IMR-90 (cell line): ENCODE measurements at regions not wholly inside any gene's neighbourhood (a gene's known extent, or its start where the extent isn't known, plus 50 kb on each side); places are given as distances from the start of the nearest gene placed in this dataset.

Source experiments
- ATAC-seq: fragments of 200-7000 bp; cut with Tn5 transposase; 2 replicates; pipeline ENCODE4 v1.9.1; 2020; ENCODE audit warnings: low read depth, mild to moderate bottlenecking, moderate library complexity
- BruUV-seq: library from RNA; stranded (reverse); fragments of 400-500 nt; replicated peaks from 2 replicates; lab custom pipeline; 2021; lab: Mats Ljungman, UMichigan
- CTCF ChIA-PET: fragments of 300-600 bp; formaldehyde crosslinking; extraction: SDS; loops from one replicate; lab custom pipeline; 2021; ENCODE audit warnings: antibody characterized with exemption; lab: Yijun Ruan, JAX
- POLR2A ChIA-PET: fragments of 300-600 bp; sonication (Branson Sonifier 250); formaldehyde crosslinking; loops from one replicate; lab custom pipeline; 2022; ENCODE audit warnings: antibody characterized with exemption; ENCODE audit not compliant: unreplicated experiment; lab: Charles Lee
- DNase-seq: peaks from one replicate; pipeline ENCODE4 v3.0.0; 2013
- H2AFZ ChIP-seq: replicated peaks from 2 replicates; pipeline ENCODE3; 2013; ENCODE audit warnings: low read length, mild to moderate bottlenecking; ENCODE audit not compliant: poor library complexity
- H2AK5ac ChIP-seq: 2 replicates; pipeline ENCODE4 v1.6.1; 2013; ENCODE audit warnings: low read depth, low read length, inconsistent platforms
- H2AK9ac ChIP-seq: replicated peaks from 2 replicates; pipeline ENCODE3; 2013; ENCODE audit warnings: mild to moderate bottlenecking, low read depth, low read length, moderate library complexity; ENCODE audit not compliant: poor library complexity
- H2BK120ac ChIP-seq: 2 replicates; pipeline ENCODE4 v1.6.1; 2013; ENCODE audit warnings: low read depth, low read length, inconsistent platforms
- H2BK15ac ChIP-seq: 3 replicates; pipeline ENCODE4 v1.6.1; 2013; ENCODE audit warnings: low read depth, low read length, inconsistent platforms
- H2BK20ac ChIP-seq: 2 replicates; pipeline ENCODE4 v1.6.1; 2013; ENCODE audit warnings: low read depth, mild to moderate bottlenecking, inconsistent platforms, low read length, moderate library complexity
- H2BK5ac ChIP-seq: 2 replicates; pipeline ENCODE4 v1.6.1; 2013; ENCODE audit warnings: mild to moderate bottlenecking, low read depth, low read length, inconsistent platforms; ENCODE audit not compliant: poor library complexity, severe bottlenecking
- H3K14ac ChIP-seq: replicated peaks from 2 replicates; pipeline ENCODE4 v1.6.1; 2013; ENCODE audit warnings: low read depth, low read length, inconsistent platforms
- H3K18ac ChIP-seq: 2 replicates; pipeline ENCODE4 v1.6.1; 2013; ENCODE audit warnings: low read depth, low read length, control low read depth
- H3K23ac ChIP-seq: 2 replicates; pipeline ENCODE4 v1.6.1; 2013; ENCODE audit warnings: low read depth, low read length, inconsistent platforms
- H3K27ac ChIP-seq: 2 replicates; pipeline ENCODE4 v1.5.1; 2013; ENCODE audit warnings: mild to moderate bottlenecking, control low read depth, low read length; ENCODE audit not compliant: insufficient read depth
- H3K27me3 ChIP-seq: 2 replicates; pipeline ENCODE4 v1.6.1; 2013; ENCODE audit warnings: low read length; ENCODE audit not compliant: control insufficient read depth, insufficient read depth
- H3K36me3 ChIP-seq: 2 replicates; pipeline ENCODE4 v1.6.1; 2013; ENCODE audit warnings: low read length, mixed read lengths; ENCODE audit not compliant: control insufficient read depth, insufficient read depth
- H3K4ac ChIP-seq: 2 replicates; pipeline ENCODE4 v1.6.1; 2013; ENCODE audit warnings: low read depth, low read length, inconsistent platforms
- H3K4me1 ChIP-seq: 2 replicates; pipeline ENCODE4 v1.6.1; 2013; ENCODE audit warnings: low read length, mixed read lengths; ENCODE audit not compliant: control insufficient read depth, insufficient read depth
- H3K4me2 ChIP-seq: 2 replicates; pipeline ENCODE4 v1.6.1; 2013; ENCODE audit warnings: low read depth, mild to moderate bottlenecking, control low read depth, low read length, moderate library complexity
- H3K4me3 ChIP-seq: 2 replicates; pipeline ENCODE4 v1.5.1; 2013; ENCODE audit warnings: low read depth, mild to moderate bottlenecking, control low read depth, low read length, moderate library complexity; ENCODE audit not compliant: insufficient read depth
- H3K56ac ChIP-seq: 2 replicates; pipeline ENCODE4 v1.6.1; 2013; ENCODE audit warnings: low read length, inconsistent platforms; ENCODE audit not compliant: insufficient read depth; ENCODE audit errors: extremely low read depth
- H3K79me1 ChIP-seq, 2 experiments: 2 replicates each; pipeline ENCODE4 v1.6.1; 2013; ENCODE audit warnings: low read length in 2 of 2, inconsistent platforms in 1 of 2, low read depth in 1 of 2
- H3K9ac ChIP-seq: 2 replicates; pipeline ENCODE4 v1.6.1; 2013; ENCODE audit warnings: low read depth, low read length, control low read depth
- H3K9me1 ChIP-seq: 2 replicates; pipeline ENCODE4 v1.6.1; 2013; ENCODE audit warnings: low read length, inconsistent platforms; ENCODE audit not compliant: insufficient read depth
- H3K9me3 ChIP-seq: 2 replicates; pipeline ENCODE4 v1.6.1; 2013; ENCODE audit warnings: low read length; ENCODE audit not compliant: control insufficient read depth, insufficient read depth
- H4K20me1 ChIP-seq: 2 replicates; pipeline ENCODE4 v1.6.1; 2013; ENCODE audit warnings: low read length, inconsistent platforms; ENCODE audit not compliant: insufficient read depth
- H4K5ac ChIP-seq: 2 replicates; pipeline ENCODE4 v1.6.1; 2013; ENCODE audit warnings: mild to moderate bottlenecking, low read depth, low read length, control low read depth
- H4K8ac ChIP-seq, 2 experiments: 2 replicates each; pipeline ENCODE4 v1.6.1; 2013; ENCODE audit warnings: low read depth in 2 of 2, low read length in 2 of 2, control low read depth in 1 of 2, inconsistent platforms in 1 of 2
- H4K91ac ChIP-seq: 2 replicates; pipeline ENCODE4 v1.6.1; 2013; ENCODE audit warnings: low read depth, low read length, inconsistent platforms; ENCODE audit not compliant: insufficient read depth
- BHLHE40 ChIP-seq: fragments of 150-350 bp; IDR thresholded peaks from 2 replicates; pipeline ENCODE4 v1.6.1; 2016; ENCODE audit warnings: mild to moderate bottlenecking, low read depth, low read length
- CEBPB ChIP-seq: IDR thresholded peaks from 2 replicates; pipeline ENCODE4 v1.6.1; 2012; ENCODE audit warnings: low read depth, low read length, improper control_type of control experiment
- CHD1 ChIP-seq: IDR thresholded peaks from 2 replicates; pipeline ENCODE4 v1.6.1; 2012; ENCODE audit warnings: low read depth, low read length, improper control_type of control experiment
- CTCF ChIP-seq: conservative IDR thresholded peaks from 2 replicates; pipeline ENCODE4 v1.5.1; 2012; ENCODE audit warnings: mild to moderate bottlenecking, low read depth, low read length, improper control_type of control experiment
- ELK1 ChIP-seq: fragments of 150-350 bp; IDR thresholded peaks from 2 replicates; pipeline ENCODE4 v1.6.1; 2016; ENCODE audit warnings: low read depth, mild to moderate bottlenecking, low read length, moderate library complexity, borderline replicate concordance
- FOS ChIP-seq: fragments of 150-350 bp; IDR thresholded peaks from 2 replicates; pipeline ENCODE4 v1.6.1; 2016; ENCODE audit warnings: low read depth, low read length
- MAFK ChIP-seq: IDR thresholded peaks from 2 replicates; pipeline ENCODE4 v1.6.1; 2012; ENCODE audit warnings: low read depth, low read length, improper control_type of control experiment
- MAZ ChIP-seq: IDR thresholded peaks from 2 replicates; pipeline ENCODE4 v1.6.1; 2012; ENCODE audit warnings: low read depth, mild to moderate bottlenecking, low read length, improper control_type of control experiment, moderate library complexity, borderline replicate concordance
- MXI1 ChIP-seq: IDR thresholded peaks from 2 replicates; pipeline ENCODE4 v1.6.1; 2012; ENCODE audit warnings: low read depth, mild to moderate bottlenecking, low read length, moderate library complexity, borderline replicate concordance
- NFE2L2 ChIP-seq: fragments of 150-350 bp; IDR thresholded peaks from 2 replicates; pipeline ENCODE4 v1.6.1; 2016; ENCODE audit warnings: low read depth, mild to moderate bottlenecking, low read length
- POLR2A ChIP-seq: IDR thresholded peaks from 2 replicates; pipeline ENCODE4 v1.6.1; 2012; ENCODE audit warnings: mild to moderate bottlenecking, low read depth, low read length
- RAD21 ChIP-seq: IDR thresholded peaks from 2 replicates; pipeline ENCODE4 v1.6.1; 2012; ENCODE audit warnings: low read length, improper control_type of control experiment
- RCOR1 ChIP-seq: IDR thresholded peaks from 2 replicates; pipeline ENCODE4 v1.6.1; 2012; ENCODE audit warnings: mild to moderate bottlenecking, low read length, improper control_type of control experiment; ENCODE audit not compliant: insufficient replicate concordance
- RFX5 ChIP-seq: IDR thresholded peaks from 2 replicates; pipeline ENCODE4 v1.8.0; 2012; ENCODE audit warnings: low read depth, mild to moderate bottlenecking, low read length, moderate library complexity
- SMC3 ChIP-seq: fragments of 150-350 bp; IDR thresholded peaks from 2 replicates; pipeline ENCODE4 v1.6.1; 2016; ENCODE audit warnings: low read depth, mild to moderate bottlenecking, antibody characterized with exemption, low read length, moderate library complexity
- USF2 ChIP-seq: fragments of 150-350 bp; IDR thresholded peaks from 2 replicates; pipeline ENCODE4 v1.6.1; 2017; ENCODE audit warnings: mild to moderate bottlenecking, antibody characterized with exemption, low read length, low read depth
- WGBS, 2 experiments: methylation state at CpG; one replicate each; pipeline versions ENCODE4 v1.1.5 to v1.1.7; 2013; ENCODE audit warnings: missing lambda C conversion rate in 2 of 2; ENCODE audit not compliant: insufficient read length in 1 of 2; ENCODE audit errors: extremely low coverage in 2 of 2; 5-methylcytosine and 5-hydroxymethylcytosine counted together
- dilution Hi-C: fragments of 300-500 bp; cut with HindIII; formaldehyde crosslinking; loops from one replicate; pipeline ENCODE4 v1.14.3; 2018; ENCODE audit warnings: low sequenced_read_pairs; ENCODE audit not compliant: unreplicated experiment
- in situ Hi-C: fragments of 300-500 bp; cut with MboI; formaldehyde crosslinking; loops from 3 replicates; pipeline ENCODE4 v1.14.3; 2019; ENCODE audit warnings: low sequenced_read_pairs, inconsistent platforms, mixed read lengths
- intact Hi-C: fragments of 100-400 bp; cut with micrococcal nuclease; formaldehyde crosslinking; loops from 2 replicates; pipeline ENCODE4 v1.10.0; 2022

GRCh38 chr14:83712418-83713129, 1817.4 kb upstream of the FLRT2 start:
- intact Hi-C loops, result no loop called here

More at GRCh38 chr14:83712418-83713129, 1817.4 kb upstream of the FLRT2 start:
- Histone ChIP-seq H3K4me1 (peaks cover 6% of the 10 kb centered on the region; the same call in 1 of the 2 replicates), H4K91ac (no peak overlapping the region), H2BK20ac (no peak overlapping the region), H2AFZ (no peak overlapping the region), H2BK120ac (no peak overlapping the region), H3K9me1 (no peaks in the 10 kb centered on the region), H3K36me3 (no peaks in the 10 kb centered on the region), H4K20me1 (no peaks in the 10 kb centered on the region), H3K56ac (no peak overlapping the region), H3K27ac (peak overlapping the region; percentile 38; the same call in 1 of the 2 replicates), H3K4ac (no peak overlapping the region), H3K79me1 (no peaks in the 10 kb centered on the region), H3K4me2 (peak overlapping the region; percentile 36; the same call in 1 of the 2 replicates), H3K9ac (no peak overlapping the region), H3K9me3 (no peaks in the 10 kb centered on the region), H2AK9ac (no peak overlapping the region), H4K5ac (no peak overlapping the region), H3K4me3 (no peak overlapping the region), H2BK15ac (no peak overlapping the region), H3K27me3 (no peaks in the 10 kb centered on the region), H3K18ac (no peak overlapping the region), H3K14ac (no peak overlapping the region), H4K8ac (no peak overlapping the region), H3K23ac (no peak overlapping the region), H2AK5ac (peak overlapping the region; percentile 64; the same call in 1 of the 2 replicates), H2BK5ac (no peak overlapping the region)
- TF ChIP-seq CHD1 (no peak), FOS (no peak), CTCF (no peak), POLR2A (no peak), ELK1 (no peak), CEBPB (no peak), RAD21 (no peak), BHLHE40 (no peak), NFE2L2 (no peak), MAFK (no peak), RFX5 (no peak), RCOR1 (no peak), MXI1 (no peak), MAZ (no peak), SMC3 (no peak), USF2 (no peak)
- DNase-seq (peak; percentile 42), ATAC-seq (peak; percentile 75)
- dilution Hi-C loops, result no loop called here
- in situ Hi-C loops, result no loop called here
- BruUV-seq, result no TSS peak
- POLR2A ChIA-PET, result no interaction called here
- WGBS, 2 experiments, result no CpG with 5 or more reads among the region's 2 CpGs
- CTCF ChIA-PET, result no interaction called here
